ENCODE measurements at regions not wholly inside any gene's neighbourhood (a gene's known extent, or its start where the extent isn't known, plus 50 kb on each side); places are given as distances from the start of the nearest gene placed in this dataset.
"Not testable (repeated sequence)": the region's sequence is repeated elsewhere in the genome, so short reads cannot be mapped to it uniquely, and the experiment has no call there.

DNA sequence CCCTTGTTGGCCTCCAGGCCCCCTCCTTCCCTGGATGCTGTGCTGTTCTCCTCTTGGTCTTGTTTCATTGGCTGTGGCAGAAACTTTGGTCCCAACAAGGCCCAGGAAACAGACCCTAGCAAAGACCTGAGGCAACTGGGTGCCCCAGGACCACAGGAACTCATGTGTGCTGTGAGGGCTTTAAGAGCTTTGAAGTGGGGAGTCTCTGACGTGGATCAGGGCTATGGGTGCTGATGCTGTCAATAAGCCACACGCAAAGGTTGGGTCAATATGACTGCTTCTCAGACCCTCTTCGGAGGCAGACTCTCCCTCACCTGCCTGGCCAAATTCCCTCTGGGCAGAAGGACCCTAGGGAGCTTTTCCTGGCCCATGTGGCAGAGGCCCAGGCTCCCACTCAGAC is 91.5 kb upstream of the MLN start:
- no peak for DNase-seq (ENCODE audit: low spot score)

GRCh38 chr6:33894438-33894837 is 90.6 kb upstream of the MLN start:
- no peak for DNase-seq (ENCODE audit: low spot score)

DNA sequence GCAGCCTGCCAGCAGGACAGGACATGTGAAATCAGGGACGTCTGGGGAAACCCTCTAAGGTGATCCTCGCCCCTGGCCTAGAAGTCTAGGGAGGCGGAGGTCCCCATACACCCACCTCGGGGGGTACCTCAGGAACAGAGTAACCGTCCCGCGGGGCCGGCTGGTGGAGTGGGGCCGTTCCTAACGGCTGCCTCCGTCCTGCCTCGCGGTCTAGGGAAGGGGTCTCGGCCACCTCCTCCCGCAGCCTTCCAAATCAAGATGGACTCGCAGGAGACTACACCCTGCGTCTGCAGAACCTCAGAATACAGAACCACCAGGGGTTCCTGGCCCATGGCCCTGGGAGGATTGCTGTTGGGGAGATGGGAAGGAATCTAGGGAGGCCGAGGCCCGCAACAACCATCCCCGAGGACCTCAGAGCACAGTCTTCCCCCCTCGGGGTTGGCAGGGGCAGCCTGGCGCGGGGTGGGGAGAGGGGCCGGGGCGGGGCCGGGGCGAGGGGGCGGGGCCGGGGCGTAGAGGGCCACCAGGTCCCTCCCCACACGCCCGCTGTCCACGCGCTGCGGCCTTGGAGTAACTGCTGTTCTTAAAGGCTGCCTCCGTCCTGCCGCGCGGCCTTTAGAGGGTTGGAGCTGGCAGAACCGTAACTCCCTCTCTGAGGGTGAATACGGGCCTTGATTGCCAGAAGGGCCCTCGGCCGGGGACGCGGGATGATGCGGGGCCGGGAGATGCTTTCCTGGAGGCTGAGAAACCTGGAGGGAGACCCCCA is 89.0 kb upstream of the MLN start:
- DNase-seq (ENCODE audit: low spot score) = no peak

- no peak for DNase-seq (ENCODE audit: low spot score)
Observed at GRCh38 chr6:33888664-33889200, 84.9 kb upstream of the MLN start.

DNA sequence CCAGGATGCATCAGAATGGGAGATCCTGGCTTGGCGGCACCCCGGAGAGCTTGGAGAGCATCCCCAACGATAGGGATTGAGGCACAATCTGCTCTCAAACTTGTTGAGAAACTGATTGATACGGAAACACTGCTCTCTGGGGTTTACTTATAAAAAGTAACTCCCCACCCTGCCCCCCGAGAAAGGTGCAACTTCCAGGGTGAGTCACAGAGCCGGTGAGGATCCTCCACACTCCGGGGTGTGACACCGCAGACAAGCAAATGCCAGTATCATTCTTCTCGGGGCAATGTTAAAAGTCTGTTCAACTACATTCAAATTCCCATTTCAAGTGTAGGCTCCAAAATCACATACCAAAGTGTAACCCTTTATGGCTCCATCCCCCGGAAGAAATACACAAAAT is 84.4 kb upstream of the MLN start:
- DNase-seq (ENCODE audit: low spot score) = no peak

DNA sequence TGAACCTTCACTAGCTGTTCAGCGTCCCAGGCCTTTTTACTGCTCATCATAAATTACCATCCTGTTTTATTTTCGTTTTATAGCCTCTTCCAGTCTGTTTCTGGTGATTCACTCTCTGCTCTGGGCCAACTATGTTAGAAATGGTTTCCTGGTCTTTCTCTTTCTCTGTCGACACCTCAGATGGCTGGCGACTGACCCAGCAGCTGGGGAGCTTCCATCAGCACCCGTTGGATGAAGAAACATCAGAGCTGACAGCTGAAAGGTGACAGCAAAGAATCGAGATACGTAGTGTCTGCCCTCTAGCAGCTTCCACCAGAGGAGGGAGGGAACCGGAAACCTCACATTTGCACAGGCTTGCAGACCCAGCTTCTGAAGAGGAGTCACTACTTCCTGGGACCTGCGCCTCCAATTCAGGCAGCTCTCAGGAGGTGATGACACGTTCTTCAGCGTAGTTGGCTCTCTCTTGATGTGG is 82.9 kb upstream of the MLN start:
- DNase-seq (ENCODE audit: low spot score) = no peak

DNA sequence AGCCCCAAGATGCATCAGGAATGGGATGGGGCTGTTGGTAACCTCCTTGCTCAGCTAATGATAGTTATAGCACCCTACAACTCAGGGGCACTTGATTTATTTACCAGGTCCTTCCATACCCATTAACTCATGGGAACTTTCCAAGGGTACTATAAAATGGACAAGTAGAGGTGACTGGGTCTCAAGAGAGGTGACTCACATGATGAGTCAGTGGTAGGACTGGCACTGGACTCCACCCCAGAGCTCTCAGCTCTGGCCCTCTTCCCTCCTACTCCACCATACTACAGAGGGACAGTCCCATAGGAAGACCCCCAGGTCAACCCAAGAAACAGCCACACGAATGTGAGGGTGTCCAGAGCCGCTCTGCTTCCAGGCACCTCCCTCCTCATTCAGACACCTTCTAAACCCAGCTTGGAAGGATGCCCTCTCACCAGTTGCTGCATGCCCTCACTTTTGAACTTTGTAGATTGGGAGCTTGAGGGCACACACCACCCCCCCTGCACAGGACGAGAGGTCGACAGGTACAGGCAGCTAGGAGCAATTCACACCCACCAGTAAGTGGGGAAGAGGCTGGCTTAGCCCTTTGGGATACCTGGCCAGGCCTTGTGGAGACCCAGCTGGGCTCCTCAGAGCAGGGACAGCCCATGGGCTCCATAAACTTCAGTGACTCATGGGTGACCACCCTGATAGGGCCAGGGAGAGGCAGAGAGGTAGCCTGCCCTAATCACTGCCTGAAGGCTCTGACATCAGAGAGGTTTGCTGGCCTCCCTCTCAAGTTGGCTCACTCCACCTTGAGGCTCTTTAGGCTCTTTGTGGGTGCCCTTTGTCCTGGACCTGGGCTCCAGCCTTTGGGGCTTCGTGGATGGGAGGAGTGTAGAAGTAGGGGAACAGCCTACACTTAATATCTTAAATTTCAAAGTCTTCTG is 81.6 kb upstream of the MLN start:
- DNase-seq (ENCODE audit: low spot score) = no peak

- not testable (repeated sequence) for DNase-seq (ENCODE audit: low spot score)
Observed at GRCh38 chr6:33883621-33884020, 79.8 kb upstream of the MLN start.

DNA sequence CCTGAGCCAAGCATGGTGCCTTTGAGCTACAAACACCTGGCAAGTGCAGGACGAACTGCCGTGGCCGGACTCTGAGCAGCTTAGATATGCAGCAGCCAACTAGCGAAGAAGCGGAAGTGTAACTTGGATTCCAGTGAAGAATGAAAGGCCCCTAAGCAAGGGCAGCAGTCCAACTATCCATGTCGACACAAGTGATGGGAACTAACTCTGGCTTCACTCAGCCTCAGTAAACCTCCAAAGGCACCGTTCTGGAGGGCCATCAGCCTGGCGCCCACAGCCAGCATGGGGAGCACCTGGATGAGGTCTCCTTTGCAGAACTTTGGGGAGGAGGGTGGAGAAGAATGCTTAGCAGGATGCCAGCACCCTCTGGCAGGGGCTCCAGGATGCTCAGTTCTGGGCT is 78.4 kb upstream of the MLN start:
- DNase-seq (ENCODE audit: low spot score) = no peak

GRCh38 chr6:33880766-33881165 is 77.0 kb upstream of the MLN start:
- DNase-seq (ENCODE audit: low spot score) = no peak

DNA sequence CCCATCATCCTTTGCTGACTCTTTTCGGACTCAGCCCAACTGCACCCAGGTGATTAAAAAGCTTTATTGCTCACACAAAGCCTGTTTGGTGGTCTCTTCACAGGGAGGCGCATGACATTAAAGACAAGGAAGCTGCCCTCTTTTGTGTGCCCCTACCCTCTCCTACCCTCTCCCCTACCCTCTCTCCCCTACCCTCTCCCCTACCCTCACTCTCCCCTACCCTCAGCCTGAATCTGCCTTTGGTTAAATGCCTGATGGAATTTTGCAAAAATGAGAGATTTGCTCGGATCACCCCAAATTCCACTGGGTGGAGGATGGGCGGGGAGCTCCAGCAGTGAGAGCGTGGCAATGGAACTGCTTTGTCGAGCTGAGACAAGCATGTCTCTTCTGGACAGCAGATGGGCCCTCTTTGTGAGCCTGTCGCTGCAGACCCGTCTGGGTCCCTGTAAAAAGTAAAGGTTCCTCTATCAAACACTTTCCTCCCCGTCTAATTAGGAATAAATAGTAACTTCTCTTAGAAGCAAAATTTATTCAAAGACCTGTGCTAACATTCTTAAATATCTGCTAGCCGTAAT is 76.4 kb upstream of the MLN start:
- DNase-seq (ENCODE audit: low spot score) = no peak

DNA sequence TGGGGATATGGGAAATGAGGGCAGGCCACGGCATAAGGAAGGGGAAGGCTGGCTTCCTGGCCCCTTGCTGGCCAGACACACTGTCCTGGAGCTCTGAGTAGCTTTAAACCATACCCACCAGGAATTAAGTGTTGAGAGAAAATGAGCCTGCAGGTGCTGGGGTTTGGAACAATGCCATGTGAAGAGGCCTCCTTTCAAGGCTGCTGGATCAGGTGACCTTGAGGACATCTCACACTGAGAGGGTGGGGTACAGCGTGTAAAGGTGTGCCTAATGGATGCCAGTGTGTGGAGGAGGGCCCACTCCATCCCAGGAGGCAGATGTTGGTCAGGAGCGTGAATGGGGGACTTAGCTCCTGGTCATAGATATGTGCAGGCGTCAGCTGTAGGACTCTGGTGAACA is 74.8 kb upstream of the MLN start:
- DNase-seq (ENCODE audit: low spot score) = no peak

GRCh38 chr6:33877982-33878535 is 74.3 kb upstream of the MLN start:
- no peak for DNase-seq (ENCODE audit: low spot score)

DNA sequence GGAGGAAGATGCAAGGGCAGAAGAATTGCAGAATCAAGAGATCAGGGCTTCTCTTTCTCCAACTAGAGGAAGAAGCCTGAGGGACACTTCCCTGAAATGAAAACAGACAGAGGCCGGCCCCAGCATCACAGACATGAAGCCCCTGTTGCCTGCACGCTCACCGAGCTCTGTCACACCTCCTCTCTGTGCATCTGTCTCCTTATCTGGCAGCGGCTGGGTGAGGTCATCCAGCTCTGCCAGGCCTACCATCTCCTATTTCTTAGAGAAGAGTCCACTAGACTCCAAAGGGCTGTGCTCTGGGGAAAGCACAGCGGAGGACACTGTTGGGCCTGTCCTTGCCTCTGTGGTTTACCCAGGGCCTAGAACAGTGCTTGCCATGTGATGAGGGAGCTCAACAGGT is 71.9 kb upstream of the MLN start:
- no peak for DNase-seq (ENCODE audit: low spot score)

GRCh38 chr6:33875141-33875581 is 71.4 kb upstream of the MLN start:
- DNase-seq (ENCODE audit: low spot score) = no peak

DNA sequence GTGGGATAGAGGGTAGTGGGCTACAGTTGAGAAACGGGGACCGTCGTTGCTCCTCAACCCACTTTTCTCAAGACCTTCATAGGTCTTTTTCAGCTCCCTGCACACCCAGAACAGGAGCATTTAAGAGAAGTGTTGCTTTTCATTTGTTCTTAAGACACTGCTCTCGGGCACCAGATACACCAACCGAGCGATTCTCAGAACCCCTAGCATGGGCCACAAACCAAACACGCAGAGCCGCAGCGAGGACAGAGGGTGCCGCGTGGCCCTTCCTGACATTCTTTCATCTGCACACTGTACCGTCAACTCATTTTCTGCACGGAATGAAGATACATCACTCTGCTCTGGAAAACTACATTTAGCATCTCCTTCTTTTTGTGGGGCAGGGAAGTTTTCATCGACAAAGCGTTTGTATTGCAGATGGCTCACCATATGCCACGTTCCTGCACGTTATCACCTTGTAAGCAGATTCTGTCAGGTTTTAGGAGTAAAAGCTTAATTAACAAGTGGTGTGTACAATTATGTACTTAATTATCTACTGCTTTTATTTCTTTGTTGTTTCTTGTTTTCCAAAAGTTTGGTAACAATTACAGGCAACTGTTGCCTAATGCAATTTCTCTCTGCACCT is 70.4 kb upstream of the MLN start:
- DNase-seq (ENCODE audit: low spot score) = no peak

DNA sequence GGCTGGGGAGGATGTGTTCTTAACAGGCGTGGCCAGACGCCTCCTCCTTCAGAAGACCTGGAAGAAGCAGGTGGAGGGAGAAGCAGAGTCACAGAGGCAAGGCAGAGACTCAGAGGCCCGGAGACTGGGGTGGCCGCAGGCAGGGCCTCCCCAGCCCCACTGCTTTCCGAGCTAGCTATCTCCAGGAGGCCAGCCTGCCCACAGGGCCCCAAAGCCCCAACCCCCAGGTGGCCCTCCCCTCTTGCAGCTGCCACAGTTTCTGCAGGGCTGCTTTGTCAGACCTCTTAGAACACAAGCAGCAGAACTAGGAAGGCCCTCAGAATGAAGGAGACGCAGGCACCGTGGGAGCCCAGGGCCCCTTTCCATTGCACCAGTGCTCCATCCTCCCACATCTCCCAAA is 69.0 kb upstream of the MLN start:
- no peak for DNase-seq (ENCODE audit: low spot score)

- no peak for DNase-seq (ENCODE audit: low spot score)
Observed at GRCh38 chr6:33869826-33870423, 66.1 kb upstream of the MLN start.

DNA sequence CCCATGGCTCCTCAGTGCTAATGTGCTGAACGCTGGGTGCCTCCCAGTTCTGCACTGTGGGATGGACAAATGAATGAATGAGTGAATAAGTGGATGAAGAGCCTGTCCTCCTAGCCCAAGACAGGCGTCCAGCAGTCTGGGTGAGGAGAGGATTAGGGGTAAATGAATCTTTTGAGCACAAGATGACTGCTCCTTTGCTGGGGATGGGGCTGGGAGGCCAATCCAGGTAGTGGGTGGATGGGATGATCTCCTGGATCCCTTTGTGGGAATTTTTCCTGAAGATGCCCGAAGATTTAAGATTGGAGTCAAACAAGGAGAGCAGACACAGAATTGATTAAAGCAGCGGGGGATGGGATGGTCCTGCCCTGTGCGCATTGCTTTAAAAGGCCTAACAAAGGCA is 65.3 kb upstream of the MLN start:
- no peak for DNase-seq (ENCODE audit: low spot score)

DNA sequence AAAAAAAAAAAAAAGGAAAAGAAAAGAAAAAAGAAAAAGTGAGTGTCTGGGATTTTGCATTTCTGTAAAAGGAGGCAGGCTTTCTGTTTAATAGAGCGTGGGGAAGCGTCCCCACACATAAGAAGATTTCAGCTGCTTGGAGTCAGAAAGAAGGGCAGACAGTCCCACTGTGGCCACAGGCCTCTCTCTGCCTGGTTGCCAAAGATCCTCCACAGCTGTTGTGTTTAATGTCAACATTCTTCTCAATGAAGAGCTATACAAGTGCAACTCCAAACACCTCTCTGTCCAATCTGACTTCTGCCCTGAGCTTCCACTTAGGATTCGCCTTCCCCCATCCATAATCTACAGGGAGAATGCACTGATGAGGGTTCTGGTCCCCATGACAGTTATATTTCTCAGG is 64.3 kb upstream of the MLN start:
- no peak for DNase-seq (ENCODE audit: low spot score)
